ENCODE measurements at regions not wholly inside any gene's neighbourhood (a gene's known extent, or its start where the extent isn't known, plus 50 kb on each side); places are given as distances from the start of the nearest gene placed in this dataset.
"Not testable (repeated sequence)": the region's sequence is repeated elsewhere in the genome, so short reads cannot be mapped to it uniquely, and the experiment has no call there.

DNA sequence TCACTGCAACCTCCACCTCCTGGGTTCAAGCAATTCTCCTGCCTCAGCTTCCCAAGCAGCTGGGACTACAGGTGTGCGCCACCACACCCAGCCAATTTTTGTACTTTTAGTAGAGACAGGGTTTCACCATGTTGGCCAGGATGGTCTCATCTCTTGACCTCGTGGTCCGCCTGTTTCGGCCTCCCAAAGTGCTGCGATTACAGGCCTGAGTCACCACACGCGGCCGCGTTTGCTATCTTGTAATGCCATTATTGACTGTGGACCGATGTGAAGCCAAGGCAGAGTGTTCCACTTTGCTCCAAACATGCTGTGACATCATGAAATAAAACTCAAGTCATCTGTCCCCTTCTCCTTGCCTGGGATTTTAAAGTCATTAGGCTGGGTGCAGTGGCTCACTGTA is 72.1 kb upstream of the CHD2 start:
- TF ChIP-seq CBX5 (IDR thresholded peaks at IDR 0.05; ENCODE audit: low read depth, low read length); CREB1 (IDR thresholded peaks at IDR 0.05); JUND (IDR thresholded peaks at IDR 0.05; ENCODE audit: low read length): not testable (repeated sequence)
- TF ChIP-seq, protein P1, sequence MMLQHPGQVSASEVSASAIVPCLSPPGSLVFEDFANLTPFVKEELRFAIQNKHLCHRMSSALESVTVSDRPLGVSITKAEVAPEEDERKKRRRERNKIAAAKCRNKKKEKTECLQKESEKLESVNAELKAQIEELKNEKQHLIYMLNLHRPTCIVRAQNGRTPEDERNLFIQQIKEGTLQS (IDR thresholded peaks at IDR 0.05; ENCODE audit: insufficient read depth, low read depth, low read length), result not testable (repeated sequence)
